HepG2 (cell line): ENCODE measurements at regions not wholly inside any gene's neighbourhood (a gene's known extent, or its start where the extent isn't known, plus 50 kb on each side); places are given as distances from the start of the nearest gene placed in this dataset.

ENCODE experiments used
- ATAC-seq: fragments of 200-7000 bp; cut with Tn5 transposase; 3 replicates; pipeline ENCODE4 v1.9.1; 2020; ENCODE audit warnings: mild to moderate bottlenecking, moderate library complexity
- BruUV-seq: library from RNA; stranded (reverse); fragments of 400-500 nt; replicated peaks from 2 replicates; lab custom pipeline; 2021; lab: Mats Ljungman, UMichigan
- CTCF ChIA-PET: fragments of 300-600 bp; formaldehyde crosslinking; extraction: SDS; loops from one replicate; lab custom pipeline; 2021; ENCODE audit warnings: low total read pairs, inconsistent platforms, low intra/inter-chr PET ratio; lab: Yijun Ruan, JAX
- POLR2A ChIA-PET: fragments of 350-600 bp; sonication (Branson Sonifier 250); formaldehyde crosslinking; loops from one replicate; lab custom pipeline; 2020; ENCODE audit warnings: antibody characterized with exemption, inconsistent platforms; lab: Yijun Ruan, JAX
- DNase-seq: peaks from one replicate; pipeline ENCODE4 v3.0.0-alpha.2; 2015; ENCODE audit warnings: low spot score
- FAIRE-seq: peaks from 3 replicates; lab custom pipeline; 2011; peaks lifted over from hg19 to GRCh38; lab: Jason Lieb, UNC
- H2AFZ ChIP-seq: one replicate; pipeline ENCODE4 v1.6.1; 2011; ENCODE audit warnings: low read length, inconsistent platforms
- H3K27ac ChIP-seq: fragments of 300-600 bp; 3 replicates; pipeline ENCODE4 v1.8.0; 2011; ENCODE audit warnings: mixed run types, mild to moderate bottlenecking, mixed read lengths, low read length, inconsistent platforms; ENCODE audit not compliant: insufficient read depth; ENCODE audit errors: extremely low read length
- H3K27me3 ChIP-seq, 2 experiments: fragments of 200-600 bp in 1 of 2; 2 replicates in 1 of 2; 3 replicates in 1 of 2; pipeline versions ENCODE4 v1.6.0 to v1.8.0; 2011; ENCODE audit warnings: low read length in 2 of 2, mild to moderate bottlenecking in 2 of 2, moderate library complexity in 2 of 2, inconsistent platforms in 1 of 2; ENCODE audit not compliant: insufficient read depth in 2 of 2, control insufficient read depth in 1 of 2
- H3K36me3 ChIP-seq, 2 experiments: fragments of 200-600 bp in 1 of 2; replicated peaks in 1 of 2; 2 replicates in 1 of 2; 3 replicates in 1 of 2; pipeline versions ENCODE4 v1.5.1 to v1.8.0; 2011; ENCODE audit warnings: low read length in 2 of 2, inconsistent platforms in 1 of 2; ENCODE audit not compliant: insufficient read depth in 2 of 2, control insufficient read depth in 1 of 2
- H3K4me1 ChIP-seq: 2 replicates; pipeline ENCODE4 v1.5.1; 2012; ENCODE audit warnings: low read length, inconsistent platforms; ENCODE audit not compliant: insufficient read depth
- H3K4me2 ChIP-seq: 2 replicates; pipeline ENCODE4 v1.6.0; 2011; ENCODE audit warnings: low read depth, low read length, inconsistent platforms
- H3K4me3 ChIP-seq, 3 experiments: fragments of 200-600 bp in 1 of 3; sonication (generic), shearing (Covaris generic) in 1 of 3; replicated peaks in 1 of 3; 2 replicates each; pipeline ENCODE4 v1.5.1; 2011 to 2016; ENCODE audit warnings: low read length in 3 of 3, inconsistent platforms in 2 of 3, low read depth in 2 of 3, mild to moderate bottlenecking in 2 of 3, control low read depth in 1 of 3, mixed read lengths in 1 of 3; ENCODE audit not compliant: insufficient read depth in 1 of 3
- H3K79me2 ChIP-seq: one replicate; pipeline ENCODE4 v1.6.1; 2011; ENCODE audit warnings: low read length, inconsistent platforms; ENCODE audit not compliant: insufficient read depth
- H3K9ac ChIP-seq: 2 replicates; pipeline ENCODE4 v1.6.0; 2011; ENCODE audit warnings: mild to moderate bottlenecking, low read depth, low read length, inconsistent platforms; ENCODE audit not compliant: insufficient read depth
- H3K9me3 ChIP-seq: 2 replicates; pipeline ENCODE4 v1.5.1; 2012; ENCODE audit warnings: mild to moderate bottlenecking, low read length
- H4K20me1 ChIP-seq: 2 replicates; pipeline ENCODE4 v1.6.0; 2011; ENCODE audit warnings: inconsistent platforms, mild to moderate bottlenecking, low read length, moderate library complexity; ENCODE audit not compliant: insufficient read depth
- BCLAF1 ChIP-seq: fragments of 450-650 bp; IDR thresholded peaks from 2 replicates; pipeline ENCODE4 v1.6.1; 2017; ENCODE audit warnings: mild to moderate bottlenecking
- NR0B2 ChIP-seq: sonication (generic); formaldehyde crosslinking; IDR thresholded peaks from 2 replicates; pipeline ENCODE4 v1.4.0; 2020; ENCODE audit warnings: mild to moderate bottlenecking, missing genetic modification reagents
- SNAI1 ChIP-seq: sonication (generic); formaldehyde crosslinking; IDR thresholded peaks from 2 replicates; pipeline ENCODE4 v1.5.0; 2020; ENCODE audit warnings: mild to moderate bottlenecking, missing genetic modification reagents, borderline replicate concordance
- ZFP36L2 ChIP-seq: sonication (generic); formaldehyde crosslinking; IDR thresholded peaks from 2 replicates; pipeline ENCODE4 v1.4.0; 2020; ENCODE audit warnings: missing genetic modification reagents
- ZKSCAN8 ChIP-seq: IDR thresholded peaks from 2 replicates; pipeline ENCODE4 v1.6.1; 2016; ENCODE audit warnings: borderline replicate concordance, missing genetic modification reagents, missing compliant biosample characterization
- ZNF121 ChIP-seq: sonication (generic); formaldehyde crosslinking; IDR thresholded peaks from 2 replicates; pipeline ENCODE4 v1.5.0; 2020; ENCODE audit warnings: mild to moderate bottlenecking, missing genetic modification reagents
- ZNF546 ChIP-seq: sonication (generic); formaldehyde crosslinking; conservative IDR thresholded peaks from 2 replicates; pipeline ENCODE4 v1.8.1; 2023; ENCODE audit warnings: mild to moderate bottlenecking, missing genetic modification reagents
- ZNF790 ChIP-seq: sonication (generic); formaldehyde crosslinking; IDR thresholded peaks from 2 replicates; pipeline ENCODE4 v1.8.0; 2022; ENCODE audit warnings: missing genetic modification reagents, mild to moderate bottlenecking, borderline replicate concordance
- ZNF800 ChIP-seq: sonication (generic); formaldehyde crosslinking; IDR thresholded peaks from 2 replicates; pipeline ENCODE4 v1.4.0; 2020; ENCODE audit warnings: missing genetic modification reagents
- WGBS: methylation state at CpG from one replicate; pipeline ENCODE4 v1.1.6; 2017; ENCODE audit warnings: low lambda C conversion rate; 5-methylcytosine and 5-hydroxymethylcytosine counted together
- in situ Hi-C: cut with HindIII; loops from 2 replicates; pipeline ENCODE4 v1.10.0; 2017; ENCODE audit warnings: low pct_unique_long_range_greater_than_20kb; ENCODE audit not compliant: extremely low pct_ligation_motif_present
- intact Hi-C: fragments of 100-400 bp; cut with micrococcal nuclease; formaldehyde crosslinking; loops from one replicate; pipeline ENCODE4 v1.10.0; 2022; ENCODE audit not compliant: unreplicated experiment

- ATAC-seq: no peak
- 1% methylated on average over 5 of the region's 5 CpGs for WGBS
- no TSS peak for BruUV-seq
- H3K9ac ChIP-seq: no peak overlapping the region
- H3K27ac ChIP-seq: no peak overlapping the region
- intact Hi-C loops (no loop called here), in situ Hi-C loops (no loop called here)
- CTCF ChIA-PET: no interaction called here
- no peak overlapping the region for H3K4me2 ChIP-seq
- no peak overlapping the region for H3K4me3 ChIP-seq
- H2AFZ ChIP-seq: no peak overlapping the region
- no peaks in the 10 kb centered on the region for H3K9me3 ChIP-seq
- no peak for TF ChIP-seq ZNF790
- TF ChIP-seq ZNF800 (CRISPR knock-in tag): no peak
- no peak for TF ChIP-seq ZNF121
- TF ChIP-seq ZFP36L2: no peak
- TF ChIP-seq SNAI1 (CRISPR knock-in tag): no peak
- no peak for TF ChIP-seq ZKSCAN8 (CRISPR knock-in tag)
- no peak for TF ChIP-seq NR0B2 (CRISPR knock-in tag)
- TF ChIP-seq ZNF546 (CRISPR knock-in tag): no peak
- TF ChIP-seq BCLAF1: no peak
- POLR2A ChIA-PET: no interaction called here
- H4K20me1 ChIP-seq: no peaks in the 10 kb centered on the region
- no peak for DNase-seq
- H3K4me1 ChIP-seq: no peaks in the 10 kb centered on the region
- 0 out of 5 replicates have a peak, but pooled peaks cover 0 to 3% of the 10 kb centered on the region in 2 experiments for H3K27me3 ChIP-seq
- H3K79me2 ChIP-seq: no peaks in the 10 kb centered on the region
- H3K36me3 ChIP-seq: no peaks in the 10 kb centered on the region
- no peak for FAIRE-seq
These were observed 185.0 kb upstream of the SMIM21 start for GRCh38 chr18:75612456-75612855.
